ENCODE measurements at regions not wholly inside any gene's neighbourhood (a gene's known extent, or its start where the extent isn't known, plus 50 kb on each side); places are given as distances from the start of the nearest gene placed in this dataset.

- H3K27me3 ChIP-seq (ENCODE audit: insufficient read depth) = no peaks in the 10 kb centered on the region
- ChIA-PET CTCF (interaction anchor here (0.7 to 3.6 kb wide), 16 partner anchors 8 to 394 kb away, joined by 3 to 20 read pairs (median 4); partner anchors contain the start of gene MYCN), POLR2A (interaction anchor here (0.8 kb wide), 1 partner anchor 62 kb away, joined by 3 read pairs; no protein-coding TSS in a partner anchor)
- no peak overlapping the region for H3K27ac ChIP-seq (ENCODE audit: low read depth in 2 of 2, low read length in 1 of 2)
- no peak for DNase-seq
- no peaks in the 10 kb centered on the region for H3K79me2 ChIP-seq (ENCODE audit: insufficient read depth)
- no peaks in the 10 kb centered on the region for H4K20me1 ChIP-seq (ENCODE audit: insufficient read depth)
- 35% methylated on average over 9 of the region's 9 CpGs for WGBS (ENCODE audit: low lambda C conversion rate)
- no peaks in the 10 kb centered on the region for H3K9me2 ChIP-seq
- no peaks in the 10 kb centered on the region for H3K36me3 ChIP-seq (replicated peaks in 1 of 2; ENCODE audit: control insufficient read depth in 1 of 2, insufficient read depth in 2 of 2, low read length in 1 of 2)
- no peak overlapping the region for H3K4me2 ChIP-seq
- H3F3A ChIP-seq (replicated peaks; ENCODE audit: insufficient read depth) = no peaks in the 10 kb centered on the region
- peak; percentile 48; the same call in 1 of the 2 replicates for TF ChIP-seq GATA2 (CRISPR knock-in tag; IDR thresholded peaks at IDR 0.05)
- TF ChIP-seq, protein P1, sequence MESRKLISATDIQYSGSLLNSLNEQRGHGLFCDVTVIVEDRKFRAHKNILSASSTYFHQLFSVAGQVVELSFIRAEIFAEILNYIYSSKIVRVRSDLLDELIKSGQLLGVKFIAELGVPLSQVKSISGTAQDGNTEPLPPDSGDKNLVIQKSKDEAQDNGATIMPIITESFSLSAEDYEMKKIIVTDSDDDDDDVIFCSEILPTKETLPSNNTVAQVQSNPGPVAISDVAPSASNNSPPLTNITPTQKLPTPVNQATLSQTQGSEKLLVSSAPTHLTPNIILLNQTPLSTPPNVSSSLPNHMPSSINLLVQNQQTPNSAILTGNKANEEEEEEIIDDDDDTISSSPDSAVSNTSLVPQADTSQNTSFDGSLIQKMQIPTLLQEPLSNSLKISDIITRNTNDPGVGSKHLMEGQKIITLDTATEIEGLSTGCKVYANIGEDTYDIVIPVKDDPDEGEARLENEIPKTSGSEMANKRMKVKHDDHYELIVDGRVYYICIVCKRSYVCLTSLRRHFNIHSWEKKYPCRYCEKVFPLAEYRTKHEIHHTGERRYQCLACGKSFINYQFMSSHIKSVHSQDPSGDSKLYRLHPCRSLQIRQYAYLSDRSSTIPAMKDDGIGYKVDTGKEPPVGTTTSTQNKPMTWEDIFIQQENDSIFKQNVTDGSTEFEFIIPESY (IDR thresholded peaks at IDR 0.05; ENCODE audit: borderline replicate concordance, low read depth) = no peak
- no peaks in the 10 kb centered on the region for H3K9me3 ChIP-seq
- H3K9ac ChIP-seq = no peak overlapping the region
- peaks cover 0 to 20% of the 10 kb centered on the region in 2 experiments; a peak in 1 of 4 replicates for H3K4me1 ChIP-seq (ENCODE audit: control insufficient read depth in 1 of 2, insufficient read depth in 2 of 2, low read depth in 1 of 2, low read length in 1 of 2)
- no peak overlapping the region for H2AFZ ChIP-seq (ENCODE audit: low read depth)
- H3K4me3 ChIP-seq (ENCODE audit: low read depth in 2 of 2, low read length in 1 of 2) = no peak overlapping the region
These were observed 279.1 kb downstream of the MYCN start for GRCh38 chr2:16219292-16219975.

- H3K4me3 ChIP-seq (ENCODE audit: low read depth in 2 of 2, low read length in 1 of 2) = no peak overlapping the region; a peak in 1 of 4 replicates
- no peaks in the 10 kb centered on the region for H3K27me3 ChIP-seq (ENCODE audit: insufficient read depth)
- no peak overlapping the region for H2AFZ ChIP-seq (ENCODE audit: low read depth)
- TF ChIP-seq SMC3 (IDR thresholded peaks at IDR 0.05; ENCODE audit: low read depth, low read length) (peak; percentile 52; the same call in 1 of the 2 replicates), MXI1 (IDR thresholded peaks at IDR 0.05; ENCODE audit: low read depth, low read length) (no peak), TAF1 (IDR thresholded peaks at IDR 0.05; ENCODE audit: borderline replicate concordance, low read depth, low read length) (no peak), EZH2phosphoT487 (IDR thresholded peaks at IDR 0.05; ENCODE audit: borderline replicate concordance, low read depth) (no peak), TEAD4 (IDR thresholded peaks at IDR 0.05; ENCODE audit: borderline replicate concordance, insufficient read depth) (no peak), POLR2AphosphoS5 (IDR thresholded peaks at IDR 0.05; ENCODE audit: low read depth, low read length) (no peak), JUND (IDR thresholded peaks at IDR 0.05) (no peak), MAX (IDR thresholded peaks at IDR 0.05; ENCODE audit: low read depth) (no peak), RAD21 (IDR thresholded peaks at IDR 0.05; ENCODE audit: low read length) (peak; percentile 67)
- TF ChIP-seq, protein P2, sequence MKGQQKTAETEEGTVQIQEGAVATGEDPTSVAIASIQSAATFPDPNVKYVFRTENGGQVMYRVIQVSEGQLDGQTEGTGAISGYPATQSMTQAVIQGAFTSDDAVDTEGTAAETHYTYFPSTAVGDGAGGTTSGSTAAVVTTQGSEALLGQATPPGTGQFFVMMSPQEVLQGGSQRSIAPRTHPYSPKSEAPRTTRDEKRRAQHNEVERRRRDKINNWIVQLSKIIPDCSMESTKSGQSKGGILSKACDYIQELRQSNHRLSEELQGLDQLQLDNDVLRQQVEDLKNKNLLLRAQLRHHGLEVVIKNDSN (IDR thresholded peaks at IDR 0.05; ENCODE audit: borderline replicate concordance, low read depth) = no peak
- no peaks in the 10 kb centered on the region for H4K20me1 ChIP-seq (ENCODE audit: insufficient read depth)
- peak; percentile 72 for DNase-seq
- peaks cover 0 to 12% of the 10 kb centered on the region in 2 experiments; a peak in 1 of 4 replicates for H3K4me1 ChIP-seq (ENCODE audit: control insufficient read depth in 1 of 2, insufficient read depth in 2 of 2, low read depth in 1 of 2, low read length in 1 of 2)
- no peaks in the 10 kb centered on the region for H3K9me3 ChIP-seq
- H3F3A ChIP-seq (replicated peaks; ENCODE audit: insufficient read depth) = no peaks in the 10 kb centered on the region
- H3K4me2 ChIP-seq = no peak overlapping the region
- no peak overlapping the region for H3K9ac ChIP-seq
- no peaks in the 10 kb centered on the region for H3K9me2 ChIP-seq
- CTCF ChIA-PET = interaction anchor here (0.7 to 3.6 kb wide), 18 partner anchors 9 to 395 kb away, joined by 3 to 20 read pairs (median 4); partner anchors contain the start of gene MYCN
- no peaks in the 10 kb centered on the region for H3K36me3 ChIP-seq (replicated peaks in 1 of 2; ENCODE audit: control insufficient read depth in 1 of 2, insufficient read depth in 2 of 2, low read length in 1 of 2)
- no peaks in the 10 kb centered on the region for H3K79me2 ChIP-seq (ENCODE audit: insufficient read depth)
- H3K27ac ChIP-seq (ENCODE audit: low read depth in 2 of 2, low read length in 1 of 2) = no peak overlapping the region
- POLR2A ChIA-PET = no interaction called here
- 31% methylated on average over 3 of the region's 3 CpGs for WGBS (ENCODE audit: low lambda C conversion rate)
These were observed 278.3 kb downstream of the MYCN start for GRCh38 chr2:16218625-16219024.
